Hypothalamus (tissue), 51 donors: ENCODE measurements at regions not wholly inside any gene's neighbourhood (a gene's known extent, or its start where the extent isn't known, plus 50 kb on each side); places are given as distances from the start of the nearest gene placed in this dataset.

Experiments
- DNase-seq, 51 donors: peaks; one replicate each; lab custom pipeline; 2025; lab: John Stamatoyannopoulos, UW

DNA sequence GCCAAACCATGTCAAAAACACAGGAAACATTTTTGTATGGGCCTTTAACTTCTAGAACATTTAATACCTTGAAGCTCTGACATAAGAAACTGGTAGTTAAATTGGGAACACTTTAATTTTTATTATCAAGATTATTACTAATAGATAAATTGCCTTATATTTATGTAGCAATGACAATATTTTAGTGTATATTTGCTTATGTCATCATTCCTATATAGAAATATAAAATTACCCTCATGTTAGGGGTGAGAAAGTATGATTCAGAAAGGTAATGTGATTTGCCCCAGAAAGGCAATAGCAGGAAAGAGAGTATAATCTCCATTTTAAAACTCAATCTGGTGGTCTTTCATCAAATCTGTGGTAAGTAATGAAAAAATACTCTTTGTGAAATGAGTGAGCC, 147.4 kb downstream of the IL15 start:
- DNase-seq, result no peak

DNA sequence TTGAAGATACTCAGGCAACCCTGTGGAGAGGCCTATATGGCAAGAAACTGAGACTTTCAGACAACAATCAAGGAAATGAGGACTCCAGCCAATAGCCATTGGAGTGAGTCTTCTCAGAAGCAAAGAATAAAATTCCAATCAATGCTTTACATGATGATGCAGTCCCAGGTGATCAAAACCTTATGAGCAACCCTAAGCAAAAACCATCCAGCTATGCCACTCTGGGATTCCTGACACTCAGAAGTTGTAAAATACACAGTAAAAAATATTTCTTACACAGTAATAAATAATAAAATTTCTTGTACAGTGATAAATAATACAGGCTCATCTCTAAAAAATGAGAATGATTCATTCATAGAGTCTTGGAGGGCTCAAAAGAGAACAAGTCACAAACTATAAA, 150.6 kb downstream of the IL15 start:
- DNase-seq, result no peak

DNA sequence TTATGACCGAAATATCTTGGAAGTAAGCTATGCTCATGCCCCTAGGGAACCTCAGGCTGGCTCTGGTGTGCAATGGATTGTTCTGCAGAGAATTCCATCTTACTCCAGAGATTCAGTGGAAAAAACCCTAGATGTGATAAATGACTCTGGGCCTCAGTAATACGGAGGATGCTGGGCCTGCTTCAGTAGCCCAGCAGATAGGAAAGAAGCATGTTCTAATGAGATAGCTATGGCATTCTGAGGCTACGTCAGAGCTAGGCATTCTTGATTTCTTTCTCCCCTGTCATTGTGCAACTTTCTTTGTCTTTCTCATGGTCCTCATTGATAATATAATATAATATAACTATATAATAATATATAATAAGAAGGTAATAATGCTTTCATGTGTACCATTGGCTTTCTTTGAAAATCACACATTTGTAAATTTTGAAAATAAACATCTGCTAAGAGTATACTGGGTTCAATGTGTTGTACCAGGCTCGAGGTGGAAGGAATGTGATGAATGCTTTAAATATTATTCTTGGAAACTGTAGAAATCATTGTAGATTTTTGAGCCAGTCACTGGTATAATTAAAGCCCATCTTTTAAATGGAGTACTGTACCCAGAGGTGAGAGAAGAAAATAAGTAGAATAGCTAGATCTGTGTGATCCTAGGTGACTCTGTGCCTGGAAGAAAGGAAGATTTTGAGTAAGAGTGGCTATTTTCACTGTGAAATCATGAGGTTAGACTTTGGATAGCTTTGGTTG, 152.0 kb downstream of the IL15 start:
- DNase-seq, result no peak

DNA sequence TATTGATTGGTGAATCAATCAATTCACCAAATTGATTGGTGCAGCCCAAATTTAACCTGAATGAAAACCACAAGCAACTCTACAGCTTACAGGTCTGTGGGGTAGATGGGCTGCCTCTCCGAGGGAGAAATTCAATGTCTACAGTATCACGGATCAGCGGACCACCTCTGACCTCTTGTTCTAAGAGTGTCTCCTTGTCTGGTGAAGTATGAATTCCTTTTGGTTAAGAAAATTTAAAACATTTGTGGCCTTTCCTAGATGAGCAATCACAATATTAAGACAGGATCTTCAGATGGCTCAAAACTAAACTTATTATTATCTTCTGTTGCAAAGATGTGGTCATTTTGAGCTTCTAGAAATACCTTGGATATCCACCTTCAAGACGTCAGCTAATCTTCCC, 153.3 kb downstream of the IL15 start:
- DNase-seq, result no peak

DNA sequence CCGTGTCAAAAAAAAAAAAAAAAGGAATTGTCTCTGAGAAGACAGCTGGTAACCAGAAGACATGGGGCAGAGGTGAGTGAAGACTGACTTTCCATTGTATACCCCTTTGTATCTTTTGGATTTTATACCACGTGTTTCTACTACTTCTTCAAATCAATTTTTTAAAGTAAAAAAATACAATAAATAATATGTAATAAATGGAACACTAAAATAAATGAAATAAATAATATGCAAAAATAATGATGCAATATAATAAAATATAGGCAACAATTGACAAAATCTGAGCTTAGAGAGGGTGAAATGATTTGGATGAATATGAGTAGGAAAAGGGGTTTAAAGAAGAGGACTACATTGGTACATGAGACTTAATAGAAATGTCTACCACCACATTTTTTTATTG, 155.8 kb downstream of the IL15 start:
- DNase-seq, result no peak

DNA sequence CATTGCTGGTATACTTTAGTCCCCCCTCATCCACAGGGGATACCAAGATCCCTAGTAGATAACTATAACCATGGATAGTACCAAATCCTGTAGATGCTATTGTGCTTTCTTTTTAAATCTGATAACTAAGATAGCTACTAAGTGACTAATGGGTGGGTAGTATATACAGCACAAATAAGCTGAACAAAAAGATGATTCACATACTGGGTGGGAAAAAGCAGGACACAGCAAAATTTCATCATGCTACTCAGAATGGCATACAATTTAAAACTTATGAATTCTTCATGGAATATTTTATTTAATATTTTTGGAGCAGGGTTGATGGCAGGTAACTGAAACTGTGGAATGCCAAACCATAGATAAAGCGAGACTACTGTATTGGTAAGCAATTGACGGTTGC, 161.6 kb downstream of the IL15 start:
- DNase-seq, result no peak

DNA sequence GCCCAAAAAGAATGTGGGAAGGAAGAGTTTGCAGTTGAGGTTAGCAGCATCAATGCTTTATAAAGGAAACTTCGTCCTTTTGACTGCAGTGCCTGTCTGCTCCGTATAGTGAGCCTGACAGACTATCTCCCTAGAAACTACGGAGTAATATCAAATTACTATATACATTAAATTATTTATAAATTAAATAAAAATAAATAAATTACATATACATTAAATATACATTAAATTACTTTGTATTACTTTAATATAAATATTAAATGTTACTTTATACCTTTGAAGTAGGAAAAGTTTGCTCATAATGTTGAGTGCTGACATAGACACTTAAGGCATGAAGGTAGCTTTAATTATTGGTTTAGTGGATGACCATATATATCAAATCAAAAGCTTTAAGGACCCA, 165.2 kb downstream of the IL15 start:
- DNase-seq, result no peak

DNA sequence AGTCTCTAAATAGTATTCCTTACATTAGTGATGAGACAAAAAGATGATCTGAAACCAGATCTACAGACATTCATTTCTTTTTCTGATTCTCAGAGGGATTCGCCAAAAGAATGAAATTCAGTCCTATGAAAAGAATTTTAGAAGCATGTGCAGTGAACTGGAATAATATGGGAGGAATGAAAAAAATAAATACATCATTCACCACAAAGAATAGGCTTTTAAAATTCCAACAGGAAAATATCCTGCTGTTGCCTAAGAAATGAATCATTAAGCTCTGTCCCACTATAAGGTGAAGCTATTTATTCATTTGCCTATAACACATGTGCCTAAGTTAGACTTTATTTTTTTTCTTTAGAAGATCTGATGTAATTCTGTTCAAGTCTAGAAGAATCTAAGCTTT, 165.9 kb downstream of the IL15 start:
- no peak for DNase-seq

DNA sequence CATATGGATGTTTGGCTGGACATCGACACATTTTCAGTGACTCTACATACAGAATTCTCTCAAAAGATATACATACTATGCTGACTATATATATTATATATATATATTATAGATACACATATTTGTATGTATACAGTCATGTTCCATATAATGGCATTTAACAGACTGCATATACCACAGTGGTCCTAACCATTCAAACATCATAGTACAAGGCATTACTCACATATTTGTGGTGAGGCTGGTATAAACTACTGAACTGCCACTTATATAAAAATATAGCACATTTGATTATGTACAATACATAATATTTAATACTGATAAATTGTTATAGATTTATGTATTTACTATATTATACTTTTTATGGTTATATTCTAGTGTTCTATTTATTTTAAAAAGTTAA, 168.5 kb downstream of the IL15 start:
- DNase-seq, result no peak

DNA sequence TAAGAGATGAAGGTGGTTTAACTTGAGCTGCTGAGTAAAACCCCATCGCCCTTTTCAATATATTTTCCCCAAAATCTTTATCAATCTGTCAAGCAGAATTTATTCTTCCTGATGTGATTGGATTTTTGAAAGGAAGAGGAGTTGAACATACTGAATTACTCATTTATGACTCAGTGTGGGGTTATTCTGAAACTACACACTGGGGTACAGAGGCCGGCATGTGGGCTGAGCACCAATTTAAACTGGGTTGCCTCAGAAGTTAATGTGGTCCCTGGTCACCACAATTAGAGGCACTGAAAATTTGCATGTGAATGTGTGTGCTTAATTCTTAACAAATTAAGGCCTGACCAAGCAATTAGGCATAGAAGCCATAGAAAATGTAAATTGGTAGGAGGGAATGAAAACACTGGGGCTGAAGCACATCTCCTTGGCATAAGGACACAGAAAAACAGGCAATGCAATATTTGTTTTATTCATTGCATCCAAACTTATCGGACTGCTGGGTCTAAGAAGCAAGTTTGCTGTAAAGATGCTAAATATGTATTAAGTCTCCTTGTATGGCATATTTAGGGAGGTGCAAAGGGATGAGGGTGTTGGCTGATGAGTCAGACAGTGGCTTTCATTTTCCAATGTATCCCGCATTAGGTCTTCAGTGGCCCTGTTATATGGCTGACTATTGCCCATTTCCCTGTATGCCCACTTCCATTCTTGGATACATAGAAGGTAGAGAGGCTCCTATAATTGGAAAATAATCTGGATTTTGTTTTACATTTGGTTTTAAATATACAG, 170.9 kb downstream of the IL15 start:
- DNase-seq, result peak in 1 of 51 donors; percentile 1

DNA sequence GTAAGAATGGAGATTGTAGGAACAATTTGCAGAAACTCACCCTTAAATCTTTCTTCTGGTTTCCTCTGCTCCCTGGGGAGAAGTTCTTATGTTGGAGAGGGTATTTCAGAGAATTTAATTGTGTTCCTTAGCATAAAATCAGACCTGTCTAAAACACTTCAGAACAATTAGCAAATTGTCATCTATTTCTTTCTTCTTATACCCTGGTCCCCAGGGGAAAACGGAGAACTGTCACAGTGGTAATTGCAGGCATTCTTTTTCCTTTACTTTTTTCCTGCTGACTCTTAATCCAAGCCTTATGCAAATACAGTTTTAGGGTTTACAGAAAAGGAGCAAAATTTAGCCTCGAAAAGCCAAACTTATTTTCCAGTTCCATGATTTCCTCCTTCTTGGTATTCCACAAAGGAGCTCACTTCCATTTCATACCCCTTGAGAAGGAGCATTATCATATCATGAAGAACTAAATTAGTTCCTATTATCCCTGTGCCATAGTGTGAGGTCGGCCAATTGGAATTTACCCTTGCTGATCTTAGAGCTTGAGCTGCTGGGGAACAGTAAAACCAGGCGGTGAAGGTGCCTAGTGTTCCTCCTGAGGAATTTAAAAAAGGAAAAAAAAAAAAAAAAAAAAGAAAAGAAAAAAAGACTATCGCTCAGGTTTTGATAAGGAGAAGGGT, 173.8 kb downstream of the IL15 start:
- no peak for DNase-seq

DNA sequence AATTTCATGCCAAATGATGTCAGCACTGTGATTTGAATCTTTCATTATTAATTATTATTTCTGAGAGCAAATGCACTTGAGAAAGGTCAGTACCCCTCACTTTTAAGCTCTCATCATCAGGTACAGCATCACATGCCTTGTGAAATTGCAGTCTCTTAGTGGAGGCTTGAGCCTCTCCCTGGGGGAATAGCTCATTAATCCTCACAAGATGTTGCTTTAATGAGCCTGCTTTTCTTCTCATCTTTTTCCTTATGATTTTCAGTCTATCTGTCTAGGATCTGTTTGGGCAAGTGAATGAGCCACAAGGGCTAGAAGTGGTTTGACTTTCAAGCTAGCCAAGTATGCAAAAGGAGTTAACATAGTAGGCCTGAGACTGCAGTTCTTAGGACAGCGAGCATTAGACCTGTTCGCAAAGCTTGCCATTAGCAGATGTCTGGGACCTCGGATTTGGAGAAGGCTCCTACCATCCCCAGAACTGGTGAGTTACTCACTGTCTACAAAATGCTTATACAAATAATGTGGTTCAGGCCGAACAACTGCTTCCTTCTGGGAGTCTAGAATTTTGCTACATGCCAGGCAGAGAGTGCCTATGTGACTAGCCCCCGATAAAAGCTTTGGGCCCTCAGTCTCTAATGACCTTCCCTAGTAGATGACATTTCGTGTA, 174.5 kb downstream of the IL15 start:
- DNase-seq, result no peak

DNA sequence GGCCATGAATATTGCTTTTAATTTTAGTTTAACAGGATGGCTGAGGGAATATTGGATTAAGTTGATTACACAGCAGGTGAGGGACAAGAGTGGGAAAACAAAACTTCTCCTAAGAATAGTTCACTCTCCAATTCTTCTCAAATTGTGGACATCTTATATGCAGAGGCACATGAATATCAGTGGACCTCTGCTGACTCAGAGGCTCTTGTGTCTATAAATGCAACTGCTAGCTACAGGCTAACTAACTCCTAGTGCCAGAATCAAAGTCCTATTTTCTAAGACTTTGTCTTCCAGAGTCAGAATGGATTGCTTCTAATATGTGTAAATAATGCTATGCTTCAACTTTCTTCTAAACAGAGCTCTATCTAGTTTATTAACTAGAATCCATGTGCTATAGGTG, 175.8 kb downstream of the IL15 start:
- DNase-seq, result no peak

DNA sequence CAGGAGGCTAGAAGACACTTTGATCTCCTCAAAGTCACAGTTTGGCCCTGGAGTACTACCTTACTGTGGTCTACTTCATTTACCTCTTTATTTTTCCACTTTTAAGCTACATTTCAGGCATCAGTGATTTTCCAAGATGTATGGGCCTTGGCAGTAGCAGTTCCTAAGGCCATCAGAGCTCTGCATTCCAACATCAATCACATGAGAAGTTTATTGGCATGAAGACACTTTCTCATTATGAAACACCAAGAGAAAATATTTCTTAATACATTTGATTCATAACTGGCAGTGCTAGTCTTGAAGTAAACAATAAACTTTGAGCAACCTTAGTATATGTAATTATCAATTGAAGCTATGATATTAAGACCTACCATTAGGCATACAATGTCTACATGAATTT, 178.1 kb downstream of the IL15 start:
- DNase-seq, result no peak

DNA sequence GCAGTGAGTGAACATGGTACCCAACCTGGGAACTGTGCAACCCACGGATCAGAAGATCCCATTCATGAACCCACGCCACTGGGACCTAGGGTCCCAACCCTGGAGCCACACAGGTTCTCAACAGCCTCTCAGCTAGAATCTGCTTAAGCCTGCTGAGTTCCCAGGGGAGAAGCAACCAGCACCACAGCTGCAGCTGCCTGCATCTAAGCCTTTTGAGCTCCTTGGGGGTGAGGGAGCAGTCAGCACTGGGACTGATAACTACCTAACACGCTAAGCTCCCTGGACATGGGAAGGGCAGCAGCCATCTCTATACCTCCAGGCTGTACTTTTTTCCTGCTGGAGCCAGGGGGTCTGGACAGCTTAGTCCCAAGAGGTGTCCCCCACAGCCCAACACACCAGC, 179.3 kb downstream of the IL15 start:
- no peak for DNase-seq

DNA sequence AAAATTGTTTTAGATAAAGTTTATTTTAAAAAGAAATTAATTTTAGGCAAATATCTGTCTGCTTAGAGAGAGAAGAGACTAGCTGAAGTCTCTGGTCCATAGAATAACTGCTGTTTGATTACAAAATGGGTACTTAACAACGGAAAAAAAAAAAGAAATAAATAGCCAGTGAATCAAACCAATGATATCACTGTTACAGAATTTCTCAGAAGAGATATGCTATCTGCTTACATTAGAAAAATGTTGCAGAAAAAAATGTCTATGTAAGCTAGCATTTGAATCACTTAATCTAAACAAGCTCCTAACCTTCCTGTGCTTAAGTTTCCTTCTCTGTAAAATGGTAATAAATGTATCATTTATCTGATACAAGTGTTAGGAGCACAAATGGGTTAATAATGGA, 189.9 kb downstream of the IL15 start:
- no peak for DNase-seq

DNA sequence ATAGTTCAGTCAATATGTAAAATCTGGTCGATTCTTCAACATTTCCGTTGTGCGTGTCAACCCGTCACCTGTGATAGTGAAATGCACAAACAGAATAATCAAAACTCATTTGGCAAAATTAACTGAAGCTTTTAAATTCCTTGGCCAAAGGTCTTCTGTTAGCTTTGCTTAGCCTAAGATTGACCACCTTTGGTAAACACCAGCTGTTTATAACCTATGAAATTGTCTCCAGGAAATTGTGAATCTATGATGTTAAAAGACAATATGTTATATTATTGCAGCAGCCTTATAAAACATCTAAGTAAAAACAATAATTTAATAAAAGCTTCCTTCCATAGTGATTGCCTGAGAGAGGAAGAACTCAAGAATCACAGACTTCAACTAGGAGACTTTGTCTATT, 196.8 kb downstream of the IL15 start:
- DNase-seq, result no peak

DNA sequence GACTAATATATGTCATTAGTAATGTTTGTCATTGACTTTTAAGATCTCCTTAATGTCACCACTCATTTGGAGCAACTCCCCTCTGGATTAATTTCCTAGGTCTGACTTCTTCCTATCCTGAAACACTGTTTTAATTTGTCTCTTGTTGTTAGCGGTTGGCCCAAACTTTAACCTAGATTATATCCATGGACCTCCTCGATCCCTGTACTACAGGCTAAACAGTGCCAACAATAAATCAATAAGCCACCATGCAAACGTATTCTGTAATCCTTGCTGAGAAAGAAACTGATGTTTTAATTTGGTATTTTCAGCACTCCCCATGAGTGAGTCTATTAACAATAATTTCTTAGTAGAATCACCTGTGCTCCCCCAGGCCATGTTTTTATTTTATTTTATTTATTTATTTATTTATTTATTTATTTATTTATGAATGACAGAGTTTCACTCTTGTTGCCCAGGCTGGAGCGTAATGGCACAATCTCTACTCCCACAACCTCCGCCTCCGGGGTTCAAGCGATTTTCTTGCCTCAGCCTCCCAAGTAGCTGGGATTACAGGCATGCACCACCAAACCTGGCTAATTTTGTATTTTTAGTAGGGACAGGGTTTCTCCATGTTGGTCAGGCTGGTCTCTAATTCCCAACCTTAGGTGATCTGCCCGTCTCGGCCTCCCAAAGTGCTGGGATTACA, 204.1 kb downstream of the IL15 start:
- no peak for DNase-seq

DNA sequence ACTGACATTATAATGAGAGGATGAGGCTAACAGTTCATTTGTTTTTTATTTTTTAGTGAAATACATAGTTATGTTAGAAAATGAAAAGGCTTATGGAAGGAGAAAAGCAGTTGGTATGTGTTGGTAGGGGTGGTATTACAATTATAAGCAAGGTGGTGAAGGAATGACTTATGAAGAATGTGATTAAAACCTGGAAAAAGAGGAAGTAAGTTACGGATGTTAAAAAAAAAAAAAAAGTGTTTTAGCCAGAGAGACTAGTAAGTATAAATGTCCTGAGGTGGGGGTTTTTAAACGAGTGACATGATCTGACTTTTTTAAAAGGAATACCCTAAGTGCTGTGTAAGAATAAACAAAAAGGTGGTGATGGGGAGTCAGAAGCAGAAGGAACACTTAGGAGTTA, 206.8 kb downstream of the IL15 start:
- DNase-seq, result no peak

DNA sequence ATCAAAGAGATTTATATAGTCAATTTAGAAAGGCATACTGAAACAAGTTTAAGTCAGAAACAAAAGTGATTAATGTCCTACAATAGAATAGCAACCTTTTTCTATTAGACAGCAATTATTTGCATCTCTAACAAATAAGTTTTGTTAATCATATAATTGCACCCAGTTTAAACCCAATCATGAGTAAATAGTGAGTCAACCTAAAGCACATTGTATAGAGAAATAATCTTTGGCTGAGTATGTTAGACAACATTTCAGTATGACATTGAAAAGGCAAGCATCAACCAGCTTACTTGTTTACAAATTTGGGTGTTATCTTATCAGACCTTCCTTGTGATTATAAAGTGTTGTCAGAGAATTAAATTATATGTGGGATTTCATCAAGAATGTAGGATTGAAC, 209.5 kb downstream of the IL15 start:
- no peak for DNase-seq

DNA sequence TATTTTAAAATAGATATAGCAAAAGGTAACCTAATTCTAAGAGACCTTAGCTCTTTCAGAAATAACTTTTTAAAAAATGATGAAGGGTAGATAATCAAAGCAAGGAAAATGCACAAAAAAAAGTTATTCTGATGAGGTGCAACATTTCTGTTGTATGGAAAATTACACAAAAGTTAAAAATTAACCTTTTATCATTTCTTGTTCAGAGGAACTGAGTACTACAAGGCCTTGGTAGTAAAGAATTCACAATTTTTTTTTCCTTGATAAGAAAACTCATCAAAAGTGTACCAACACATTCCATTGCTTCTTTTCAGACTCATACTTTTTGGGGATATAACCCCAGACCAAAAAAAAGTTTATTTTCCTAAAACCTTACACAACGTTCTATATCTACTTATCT, 213.0 kb downstream of the IL15 start:
- no peak for DNase-seq
